SK-N-MC (cell line): ENCODE measurements at regions not wholly inside any gene's neighbourhood (a gene's known extent, or its start where the extent isn't known, plus 50 kb on each side); places are given as distances from the start of the nearest gene placed in this dataset.

Experiments
- DNase-seq: peaks from one replicate; pipeline ENCODE4 v3.0.0-alpha.2; 2011; ENCODE audit warnings: low read depth, low spot score
- H3K27ac ChIP-seq: fragments of 200-600 bp; sonication (generic); 2 replicates; pipeline ENCODE4 v1.5.1; 2016; ENCODE audit warnings: mixed run types
- H3K36me3 ChIP-seq: fragments of 200-600 bp; sonication (generic); 2 replicates; pipeline ENCODE4 v1.6.1; 2017; ENCODE audit warnings: antibody characterized with exemption, low read length, mixed read lengths; ENCODE audit not compliant: insufficient read depth
- H3K4me3 ChIP-seq: fragments of 200-600 bp; sonication (generic); 2 replicates; pipeline ENCODE4 v1.5.1; 2016
- H3K9ac ChIP-seq: fragments of 200-600 bp; sonication (generic); 2 replicates; pipeline ENCODE4 v1.8.0; 2017; ENCODE audit warnings: mixed run types, mixed read lengths; ENCODE audit not compliant: insufficient read length
- H3K9me3 ChIP-seq: fragments of 200-600 bp; sonication (generic); 2 replicates; pipeline ENCODE4 v1.6.1; 2017; ENCODE audit warnings: low read depth, mild to moderate bottlenecking, antibody characterized with exemption, low read length, moderate library complexity, mixed read lengths
- EZH2 ChIP-seq: fragments of 200-600 bp; sonication (generic); IDR thresholded peaks from one replicate; pipeline ENCODE4 v1.6.1; 2017; ENCODE audit warnings: antibody characterized with exemption
- FOXP2 ChIP-seq: optimal IDR thresholded peaks from 2 replicates; pipeline ENCODE3; 2011; ENCODE audit warnings: mild to moderate bottlenecking, moderate library complexity; ENCODE audit not compliant: insufficient read depth; ENCODE audit errors: extremely low read length, control extremely low read depth
- POLR2AphosphoS5 ChIP-seq: IDR thresholded peaks from 2 replicates; pipeline ENCODE4 v1.6.1; 2012; ENCODE audit warnings: mild to moderate bottlenecking, low read depth, low read length, borderline replicate concordance

GRCh38 chr2:3078684-3079083 lies 298.9 kb downstream of the EIPR1 start:
- Histone ChIP-seq H3K4me3 (no peak overlapping the region), H3K9ac (no peak overlapping the region), H3K36me3 (no peaks in the 10 kb centered on the region), H3K27ac (no peak overlapping the region), H3K9me3 (no peaks in the 10 kb centered on the region)
- TF ChIP-seq POLR2AphosphoS5 = no peak
- no peak for TF ChIP-seq FOXP2
- TF ChIP-seq EZH2 = no peak
- DNase-seq = no peak

- Histone ChIP-seq H3K9me3 (no peaks in the 10 kb centered on the region), H3K9ac (no peak overlapping the region), H3K4me3 (no peak overlapping the region), H3K36me3 (no peaks in the 10 kb centered on the region), H3K27ac (no peak overlapping the region)
- no peak for TF ChIP-seq FOXP2
- no peak for TF ChIP-seq POLR2AphosphoS5
- no peak for TF ChIP-seq EZH2
- DNase-seq = no peak
Observed at GRCh38 chr2:3076848-3077642, 300.6 kb downstream of the EIPR1 start.

GRCh38 chr2:3075991-3076340 lies 301.7 kb downstream of the EIPR1 start:
- TF ChIP-seq POLR2AphosphoS5 (no peak), EZH2 (no peak), FOXP2 (no peak)
- no peak for DNase-seq
- Histone ChIP-seq H3K9ac (no peak overlapping the region), H3K4me3 (no peak overlapping the region), H3K9me3 (no peaks in the 10 kb centered on the region), H3K27ac (no peak overlapping the region), H3K36me3 (no peaks in the 10 kb centered on the region)

- TF ChIP-seq POLR2AphosphoS5 = no peak
- TF ChIP-seq FOXP2 = no peak
- no peak for TF ChIP-seq EZH2
Observed at GRCh38 chr2:3075316-3075990, 302.2 kb downstream of the EIPR1 start.

GRCh38 chr2:3073704-3074103 lies 303.9 kb downstream of the EIPR1 start:
- no peak for DNase-seq
- H3K36me3 ChIP-seq = no peaks in the 10 kb centered on the region
- H3K27ac ChIP-seq = no peak overlapping the region
- H3K4me3 ChIP-seq = no peak overlapping the region
- H3K9me3 ChIP-seq = no peaks in the 10 kb centered on the region
- no peak overlapping the region for H3K9ac ChIP-seq
- TF ChIP-seq EZH2 = no peak
- TF ChIP-seq POLR2AphosphoS5 = no peak
- TF ChIP-seq FOXP2 = no peak

More at GRCh38 chr2:3075316-3075990, 302.2 kb downstream of the EIPR1 start:
- H3K27ac ChIP-seq = no peak overlapping the region
- H3K36me3 ChIP-seq = no peaks in the 10 kb centered on the region
- no peak for DNase-seq
- H3K4me3 ChIP-seq = no peak overlapping the region
- H3K9ac ChIP-seq = no peak overlapping the region
- no peaks in the 10 kb centered on the region for H3K9me3 ChIP-seq

- Histone ChIP-seq H3K4me3 (no peak overlapping the region), H3K36me3 (no peaks in the 10 kb centered on the region), H3K27ac (no peak overlapping the region), H3K9ac (no peak overlapping the region), H3K9me3 (no peaks in the 10 kb centered on the region)
- DNase-seq = no peak
- TF ChIP-seq POLR2AphosphoS5 = no peak
- no peak for TF ChIP-seq FOXP2
- no peak for TF ChIP-seq EZH2
Observed at GRCh38 chr2:3073041-3073595, 304.5 kb downstream of the EIPR1 start.

GRCh38 chr2:3071685-3072263 lies 305.8 kb downstream of the EIPR1 start:
- no peak for TF ChIP-seq EZH2
- no peak for TF ChIP-seq FOXP2
- no peak for TF ChIP-seq POLR2AphosphoS5

GRCh38 chr2:3066831-3067230 lies 310.8 kb downstream of the EIPR1 start:
- no peak overlapping the region for H3K4me3 ChIP-seq
- no peaks in the 10 kb centered on the region for H3K36me3 ChIP-seq
- no peak for DNase-seq
- no peak overlapping the region for H3K27ac ChIP-seq
- TF ChIP-seq POLR2AphosphoS5 (no peak), EZH2 (no peak), FOXP2 (no peak)
- no peaks in the 10 kb centered on the region for H3K9me3 ChIP-seq
- no peak overlapping the region for H3K9ac ChIP-seq

More at GRCh38 chr2:3071685-3072263, 305.8 kb downstream of the EIPR1 start:
- H3K4me3 ChIP-seq = no peak overlapping the region
- no peaks in the 10 kb centered on the region for H3K9me3 ChIP-seq
- no peak overlapping the region for H3K27ac ChIP-seq
- H3K36me3 ChIP-seq = no peaks in the 10 kb centered on the region
- no peak for DNase-seq
- H3K9ac ChIP-seq = no peak overlapping the region
